SU-DHL-6 (cell line): ENCODE measurements at regions not wholly inside any gene's neighbourhood (a gene's known extent, or its start where the extent isn't known, plus 50 kb on each side); places are given as distances from the start of the nearest gene placed in this dataset.

ENCODE experiments used
- H2AFZ ChIP-seq: fragments of 200-600 bp; sonication (generic); 2 replicates; pipeline ENCODE4 v1.6.1; 2014; ENCODE audit warnings: low read depth, mild to moderate bottlenecking, moderate library complexity, mixed read lengths, antibody characterized with exemption, low read length; ENCODE audit not compliant: severe bottlenecking
- H3F3A ChIP-seq: fragments of 200-600 bp; shearing (Covaris generic); 2 replicates; pipeline ENCODE4 v1.6.0; 2016; ENCODE audit warnings: antibody characterized with exemption, mild to moderate bottlenecking; ENCODE audit not compliant: insufficient read depth
- H3K27ac ChIP-seq: fragments of 200-600 bp; sonication (generic); 2 replicates; pipeline ENCODE4 v1.5.1; 2016; ENCODE audit warnings: low read depth, mild to moderate bottlenecking, low read length, moderate library complexity, mixed read lengths
- H3K27me3 ChIP-seq: fragments of 200-600 bp; sonication (generic), shearing (Covaris generic); 2 replicates; pipeline ENCODE4 v1.6.0; 2014; ENCODE audit warnings: mild to moderate bottlenecking, low read length
- H3K36me3 ChIP-seq: fragments of 200-600 bp; sonication (generic); 2 replicates; pipeline ENCODE4 v1.6.1; 2014; ENCODE audit warnings: mild to moderate bottlenecking, low read length, mixed read lengths
- H3K4me2 ChIP-seq: fragments of 300-600, 200-600 bp; shearing (Covaris generic), sonication (generic); 2 replicates; pipeline ENCODE4 v1.6.0; 2014; ENCODE audit warnings: low read length, low read depth, mild to moderate bottlenecking; ENCODE audit not compliant: poor library complexity, severe bottlenecking
- H3K4me3 ChIP-seq: fragments of 200-600 bp; sonication (generic); 2 replicates; pipeline ENCODE4 v1.5.1; 2014; ENCODE audit warnings: antibody characterized with exemption, low read length, mild to moderate bottlenecking, mixed read lengths; ENCODE audit not compliant: insufficient read depth, poor library complexity, severe bottlenecking
- H3K79me2 ChIP-seq: fragments of 200-600 bp; sonication (generic); 2 replicates; pipeline ENCODE4 v1.6.1; 2014; ENCODE audit warnings: mild to moderate bottlenecking, low read length, moderate library complexity; ENCODE audit not compliant: insufficient read depth
- H3K9ac ChIP-seq: fragments of 200-600 bp; sonication (generic); 2 replicates; pipeline ENCODE4 v1.7.0; 2014; ENCODE audit warnings: mild to moderate bottlenecking, low read length
- H3K9me2 ChIP-seq: fragments of 200-600 bp; sonication (generic); replicated peaks from 2 replicates; pipeline ENCODE4 v1.6.1; 2014; ENCODE audit warnings: low read length; ENCODE audit not compliant: insufficient read depth
- H3K9me3 ChIP-seq: fragments of 200-600 bp; sonication (generic); 2 replicates; pipeline ENCODE4 v1.6.1; 2014; ENCODE audit warnings: low read length, mixed read lengths; ENCODE audit not compliant: insufficient read depth
- H4K20me1 ChIP-seq: fragments of 200-600 bp; sonication (generic); 2 replicates; pipeline ENCODE4 v1.6.1; 2014; ENCODE audit warnings: low read depth, mild to moderate bottlenecking, antibody characterized with exemption, low read length, moderate library complexity, mixed read lengths
- CTCF ChIP-seq: fragments of 200-600 bp; sonication (generic); IDR thresholded peaks from one replicate; pipeline ENCODE4 v1.5.1; 2017; ENCODE audit warnings: antibody characterized with exemption, mild to moderate bottlenecking, low read length, moderate library complexity; ENCODE audit not compliant: insufficient read depth, poor library complexity, severe bottlenecking
- EZH2phosphoT487 ChIP-seq: fragments of 200-600 bp; sonication (generic), shearing (Covaris generic); conservative IDR thresholded peaks from 2 replicates; pipeline ENCODE4 v1.6.1; 2018; ENCODE audit warnings: mild to moderate bottlenecking, antibody characterized with exemption, low read length, moderate library complexity, mixed read lengths

- Histone ChIP-seq H3K36me3 (no peaks in the 10 kb centered on the region), H3K27me3 (no peaks in the 10 kb centered on the region), H3K9me2 (no peaks in the 10 kb centered on the region), H2AFZ (no peak overlapping the region), H3K9ac (no peak overlapping the region), H3F3A (no peaks in the 10 kb centered on the region), H3K4me2 (no peak overlapping the region), H3K79me2 (no peaks in the 10 kb centered on the region), H4K20me1 (no peaks in the 10 kb centered on the region), H3K27ac (no peak overlapping the region), H3K9me3 (no peaks in the 10 kb centered on the region), H3K4me3 (no peak overlapping the region)
- no peak for TF ChIP-seq EZH2phosphoT487
- TF ChIP-seq CTCF = no peak
These were observed 61.8 kb downstream of the PHLDA1 start for GRCh38 chr12:75969768-75970167.

GRCh38 chr12:75965661-75966060 is 65.9 kb downstream of the PHLDA1 start:
- no peak overlapping the region for H3K27ac ChIP-seq
- no peaks in the 10 kb centered on the region for H3K36me3 ChIP-seq
- H3K9ac ChIP-seq = no peak overlapping the region
- no peaks in the 10 kb centered on the region for H3F3A ChIP-seq
- H3K9me3 ChIP-seq = no peaks in the 10 kb centered on the region
- H4K20me1 ChIP-seq = no peaks in the 10 kb centered on the region
- no peaks in the 10 kb centered on the region for H3K27me3 ChIP-seq
- H3K79me2 ChIP-seq = no peaks in the 10 kb centered on the region
- H2AFZ ChIP-seq = no peak overlapping the region
- H3K4me2 ChIP-seq = no peak overlapping the region
- TF ChIP-seq CTCF (no peak), EZH2phosphoT487 (no peak)
- no peak overlapping the region for H3K4me3 ChIP-seq
- H3K9me2 ChIP-seq = no peaks in the 10 kb centered on the region

- H3K9me2 ChIP-seq = no peaks in the 10 kb centered on the region
- no peaks in the 10 kb centered on the region for H3K36me3 ChIP-seq
- H3K79me2 ChIP-seq = no peaks in the 10 kb centered on the region
- no peak overlapping the region for H3K4me2 ChIP-seq
- H3K9me3 ChIP-seq = no peaks in the 10 kb centered on the region
- H3K27ac ChIP-seq = no peak overlapping the region
- no peaks in the 10 kb centered on the region for H3K27me3 ChIP-seq
- no peaks in the 10 kb centered on the region for H3F3A ChIP-seq
- H4K20me1 ChIP-seq = no peaks in the 10 kb centered on the region
- no peak overlapping the region for H3K9ac ChIP-seq
- no peak overlapping the region for H2AFZ ChIP-seq
- H3K4me3 ChIP-seq = no peak overlapping the region
- TF ChIP-seq EZH2phosphoT487 = no peak
These were observed 67.4 kb downstream of the PHLDA1 start for GRCh38 chr12:75964150-75964549.

- no peaks in the 10 kb centered on the region for H4K20me1 ChIP-seq
- H3K9ac ChIP-seq = no peak overlapping the region
- no peaks in the 10 kb centered on the region for H3K36me3 ChIP-seq
- H2AFZ ChIP-seq = no peak overlapping the region
- no peaks in the 10 kb centered on the region for H3K9me3 ChIP-seq
- H3K27me3 ChIP-seq = no peaks in the 10 kb centered on the region
- no peak for TF ChIP-seq EZH2phosphoT487
- TF ChIP-seq CTCF = no peak
- no peaks in the 10 kb centered on the region for H3F3A ChIP-seq
- no peaks in the 10 kb centered on the region for H3K9me2 ChIP-seq
- no peak overlapping the region for H3K4me2 ChIP-seq
- no peak overlapping the region for H3K4me3 ChIP-seq
- H3K27ac ChIP-seq = no peak overlapping the region
- no peaks in the 10 kb centered on the region for H3K79me2 ChIP-seq
These were observed 69.7 kb downstream of the PHLDA1 start for GRCh38 chr12:75961878-75962277.
